VCaP (cell line): ENCODE measurements at regions not wholly inside any gene's neighbourhood (a gene's known extent, or its start where the extent isn't known, plus 50 kb on each side); places are given as distances from the start of the nearest gene placed in this dataset.
A peak's percentile ranks its signal among the peaks of the same experiment; 100 is the strongest.

Experiments used
- H3K27ac ChIP-seq: fragments of 450-650 bp; 2 replicates; pipeline ENCODE4 v1.5.1; 2017
- TF ChIP-seq, protein P1 (sequence below): fragments of 450-650 bp; conservative IDR thresholded peaks from 2 replicates; pipeline ENCODE4 v1.5.1; 2017; ENCODE audit warnings: mild to moderate bottlenecking, moderate library complexity

DNA sequence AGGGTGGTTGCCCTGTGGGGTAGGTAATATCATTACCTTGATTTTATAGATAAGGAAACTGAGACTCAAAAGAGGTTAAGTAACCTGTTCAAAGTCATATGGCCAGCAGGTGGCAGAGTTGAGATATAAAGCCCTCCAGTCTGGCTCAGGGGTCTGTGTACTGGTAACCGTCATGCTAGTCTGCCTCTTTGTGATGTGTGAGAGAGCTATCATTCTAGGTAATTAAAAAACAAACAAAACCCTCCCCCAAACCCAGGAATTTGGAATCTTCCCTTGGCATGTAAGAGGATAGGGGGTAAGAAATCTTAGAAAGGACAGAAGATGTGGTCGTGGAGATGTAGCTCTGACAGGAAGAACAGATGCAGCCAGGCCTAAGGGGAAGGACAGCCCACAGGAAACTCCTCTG is 206.0 kb downstream of the CDC5L start:
- TF ChIP-seq, protein P1, sequence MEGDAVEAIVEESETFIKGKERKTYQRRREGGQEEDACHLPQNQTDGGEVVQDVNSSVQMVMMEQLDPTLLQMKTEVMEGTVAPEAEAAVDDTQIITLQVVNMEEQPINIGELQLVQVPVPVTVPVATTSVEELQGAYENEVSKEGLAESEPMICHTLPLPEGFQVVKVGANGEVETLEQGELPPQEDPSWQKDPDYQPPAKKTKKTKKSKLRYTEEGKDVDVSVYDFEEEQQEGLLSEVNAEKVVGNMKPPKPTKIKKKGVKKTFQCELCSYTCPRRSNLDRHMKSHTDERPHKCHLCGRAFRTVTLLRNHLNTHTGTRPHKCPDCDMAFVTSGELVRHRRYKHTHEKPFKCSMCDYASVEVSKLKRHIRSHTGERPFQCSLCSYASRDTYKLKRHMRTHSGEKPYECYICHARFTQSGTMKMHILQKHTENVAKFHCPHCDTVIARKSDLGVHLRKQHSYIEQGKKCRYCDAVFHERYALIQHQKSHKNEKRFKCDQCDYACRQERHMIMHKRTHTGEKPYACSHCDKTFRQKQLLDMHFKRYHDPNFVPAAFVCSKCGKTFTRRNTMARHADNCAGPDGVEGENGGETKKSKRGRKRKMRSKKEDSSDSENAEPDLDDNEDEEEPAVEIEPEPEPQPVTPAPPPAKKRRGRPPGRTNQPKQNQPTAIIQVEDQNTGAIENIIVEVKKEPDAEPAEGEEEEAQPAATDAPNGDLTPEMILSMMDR, result peak; percentile 76
- no peak overlapping the region for H3K27ac ChIP-seq

DNA sequence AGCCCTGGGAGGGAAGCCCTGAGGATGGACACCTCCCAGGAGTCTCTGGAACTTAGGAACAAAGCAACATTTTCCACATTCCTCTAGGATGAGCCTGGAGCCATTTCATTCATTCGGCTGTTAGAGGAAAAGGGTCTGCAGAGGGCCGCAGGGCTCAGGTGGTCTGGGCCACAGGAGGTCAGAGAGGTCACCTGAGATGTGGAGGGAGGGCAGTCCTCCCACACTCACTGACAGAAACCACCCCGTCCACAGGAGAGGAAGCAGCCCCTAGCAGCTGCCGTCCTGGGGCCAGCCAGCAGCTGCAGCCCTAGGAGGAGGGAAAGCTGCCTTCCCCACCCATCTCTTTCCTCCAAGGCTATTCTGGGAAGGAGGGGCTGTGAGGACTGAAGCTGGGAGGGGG is 207.0 kb downstream of the CDC5L start:
- H3K27ac ChIP-seq, result no peak overlapping the region
- TF ChIP-seq, protein P1, result no peak

GRCh38 chr6:44598679-44599078 is 211.2 kb downstream of the CDC5L start:
- TF ChIP-seq, protein P1, result no peak
- H3K27ac ChIP-seq, result no peak overlapping the region

DNA sequence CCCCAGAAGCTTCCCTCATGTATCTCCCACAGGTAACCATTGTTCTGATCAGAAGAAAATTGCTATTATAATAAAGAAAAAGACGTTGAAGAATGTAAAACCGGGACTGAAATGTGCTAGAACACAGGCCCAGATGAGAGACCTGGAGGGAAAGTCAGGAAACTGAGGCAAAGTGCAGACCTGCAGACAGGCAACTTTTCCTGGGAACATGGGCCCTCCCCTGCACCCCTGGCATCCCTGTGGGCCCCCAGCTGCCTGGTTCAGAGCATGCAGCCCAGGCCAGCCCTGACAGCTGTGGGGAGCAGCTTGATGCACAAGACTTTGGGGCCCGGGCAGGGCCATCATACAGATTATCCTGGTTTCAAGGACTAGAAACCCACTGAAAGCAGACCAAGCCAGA is 212.2 kb downstream of the CDC5L start:
- TF ChIP-seq, protein P1, result no peak
- no peak overlapping the region for H3K27ac ChIP-seq

GRCh38 chr6:44603044-44603686 is 215.7 kb downstream of the CDC5L start:
- TF ChIP-seq, protein P1, result no peak
- no peak overlapping the region for H3K27ac ChIP-seq

- no peak overlapping the region for H3K27ac ChIP-seq
- TF ChIP-seq, protein P1, result no peak
Measured at GRCh38 chr6:44606504-44606903, 219.0 kb downstream of the CDC5L start.

GRCh38 chr6:44606976-44607375 is 219.5 kb downstream of the CDC5L start:
- H3K27ac ChIP-seq, result no peak overlapping the region
- TF ChIP-seq, protein P1, result no peak
